K562 (cell line): ENCODE measurements at regions not wholly inside any gene's neighbourhood (a gene's known extent, or its start where the extent isn't known, plus 50 kb on each side); places are given as distances from the start of the nearest gene placed in this dataset.
A peak's percentile ranks its signal among the peaks of the same experiment; 100 is the strongest.

Experiments
- ATF3 ChIP-seq, 2 experiments: fragments of 450-650 bp in 1 of 2; sonication (generic) in 1 of 2; formaldehyde crosslinking in 1 of 2; IDR thresholded peaks in 1 of 2; conservative IDR thresholded peaks in 1 of 2; 2 replicates each; pipeline versions ENCODE4 v1.6.1 to v1.8.1; 2016 to 2023; ENCODE audit warnings: mild to moderate bottlenecking in 2 of 2, moderate library complexity in 2 of 2, inconsistent platforms in 1 of 2, missing genetic modification reagents in 1 of 2
- ATF4 ChIP-seq: fragments of 450-650 bp; formaldehyde crosslinking; IDR thresholded peaks from 2 replicates; pipeline ENCODE4 v1.4.0; 2022; ENCODE audit warnings: mild to moderate bottlenecking, moderate library complexity
- DIDO1 ChIP-seq: fragments of 450-650 bp; IDR thresholded peaks from 2 replicates; pipeline ENCODE4 v1.6.1; 2016; ENCODE audit warnings: low read depth, missing biosample characterization, missing genetic modification characterization
- EGR1 ChIP-seq: fragments of 450-650 bp; conservative IDR thresholded peaks from 2 replicates; pipeline ENCODE4 v1.6.1; 2017; ENCODE audit warnings: mild to moderate bottlenecking
- ESRRA ChIP-seq: fragments of 450-650 bp; IDR thresholded peaks from 2 replicates; pipeline ENCODE4 v1.6.1; 2014; ENCODE audit warnings: low read depth, mild to moderate bottlenecking, moderate library complexity, borderline replicate concordance
- GTF2B ChIP-seq: IDR thresholded peaks from 2 replicates; pipeline ENCODE4 v1.6.1; 2011; ENCODE audit not compliant: insufficient read length; ENCODE audit errors: extremely low read depth
- HINFP ChIP-seq: fragments of 450-650 bp; conservative IDR thresholded peaks from 2 replicates; pipeline ENCODE4 v1.6.1; 2016; ENCODE audit warnings: missing genetic modification characterization, low read depth, mild to moderate bottlenecking, control low read depth, missing compliant biosample characterization
- IRF2 ChIP-seq: sonication (generic); formaldehyde crosslinking; IDR thresholded peaks from 2 replicates; pipeline ENCODE4 v1.8.1; 2022; ENCODE audit warnings: mild to moderate bottlenecking, missing genetic modification reagents
- JUN ChIP-seq, 2 experiments: sonication (generic) in 1 of 2; formaldehyde crosslinking in 1 of 2; IDR thresholded peaks; 2 replicates each; pipeline versions ENCODE4 v1.6.1 to v1.8.0; 2012 to 2022; ENCODE audit warnings: borderline replicate concordance in 2 of 2, mild to moderate bottlenecking in 2 of 2, improper control_type of control experiment in 1 of 2, low read depth in 1 of 2, low read length in 1 of 2, missing genetic modification reagents in 1 of 2
- KDM1A ChIP-seq, 2 experiments: fragments of 450-650 bp; IDR thresholded peaks; 2 replicates each; pipeline ENCODE4 v1.6.1; 2016; ENCODE audit warnings: mild to moderate bottlenecking in 2 of 2
- KLF13 ChIP-seq: fragments of 450-650 bp; IDR thresholded peaks from 2 replicates; pipeline ENCODE4 v1.6.1; 2016; ENCODE audit warnings: missing genetic modification characterization, low read depth, mild to moderate bottlenecking, missing compliant biosample characterization, moderate library complexity, borderline replicate concordance
- KLF16 ChIP-seq: IDR thresholded peaks from 2 replicates; pipeline ENCODE4 v1.6.1; 2016; ENCODE audit warnings: antibody characterized with exemption
- L3MBTL2 ChIP-seq: fragments of 450-650 bp; IDR thresholded peaks from 2 replicates; pipeline ENCODE4 v1.6.1; 2016; ENCODE audit warnings: mild to moderate bottlenecking, moderate library complexity
- RFX1 ChIP-seq: fragments of 450-650 bp; IDR thresholded peaks from 2 replicates; pipeline ENCODE4 v1.6.1; 2016; ENCODE audit warnings: mild to moderate bottlenecking, moderate library complexity
- RHOXF2B ChIP-seq: fragments of 250-450 bp; sonication (Bioruptor Pico); conservative IDR thresholded peaks from 2 replicates; pipeline ENCODE4 v1.5.1; 2021
- SNAPC5 ChIP-seq: fragments of 250-450 bp; sonication (Bioruptor Pico); IDR thresholded peaks from 2 replicates; pipeline ENCODE4 v1.8.0; 2021; ENCODE audit warnings: moderate library complexity, mild to moderate bottlenecking, inconsistent platforms
- TEAD1 ChIP-seq, 2 experiments: fragments of 450-650 bp in 1 of 2; sonication (generic) in 1 of 2; formaldehyde crosslinking; IDR thresholded peaks; 2 replicates each; pipeline versions ENCODE4 v1.4.0 to v1.8.0; 2020 to 2022; ENCODE audit warnings: mild to moderate bottlenecking in 2 of 2, missing genetic modification reagents in 1 of 2
- TRIM24 ChIP-seq, 2 experiments: fragments of 450-650 bp; IDR thresholded peaks; 2 replicates each; pipeline ENCODE4 v1.6.1; 2016
- YY1 ChIP-seq, 3 experiments: IDR thresholded peaks; 2 replicates each; pipeline ENCODE4 v1.6.1; 2011; ENCODE audit warnings: low read length in 2 of 3, mild to moderate bottlenecking in 2 of 3, moderate library complexity in 2 of 3, borderline replicate concordance in 1 of 3, control low read depth in 1 of 3, low read depth in 1 of 3; ENCODE audit not compliant: insufficient read depth in 3 of 3, insufficient replicate concordance in 2 of 3, control insufficient read depth in 1 of 3, insufficient read length in 1 of 3; ENCODE audit errors: extremely low read depth in 1 of 3
- ZBTB5 ChIP-seq: fragments of 450-650 bp; IDR thresholded peaks from 2 replicates; pipeline ENCODE4 v1.6.1; 2017; ENCODE audit warnings: antibody characterized with exemption
- ZNF76 ChIP-seq: fragments of 250-450 bp; sonication (Bioruptor Pico); IDR thresholded peaks from 2 replicates; pipeline ENCODE4 v1.4.0; 2020; ENCODE audit warnings: mild to moderate bottlenecking, moderate library complexity, borderline replicate concordance

- TF ChIP-seq KLF13 (tag) (no peak), HINFP (tag) (peak; percentile 68; the same call in 1 of the 2 replicates), YY1 (IDR thresholded peaks at IDR 0.05; ENCODE audit: borderline replicate concordance in 1 of 3, control insufficient read depth in 1 of 3, extremely low read depth in 1 of 3, insufficient read depth in 3 of 3, insufficient read length in 1 of 3, insufficient replicate concordance in 2 of 3, low read depth in 1 of 3, low read length in 2 of 3) (peak in 1 of 3 experiments; percentile 72), L3MBTL2 (peak; percentile 83), JUN (IDR thresholded peaks at IDR 0.05; ENCODE audit: borderline replicate concordance, low read depth, low read length) (peak; percentile 86), JUN (CRISPR knock-in tag; IDR thresholded peaks at IDR 0.05; ENCODE audit: borderline replicate concordance) (no peak), RFX1 (peak; percentile 47), TEAD1 (CRISPR knock-in tag; IDR thresholded peaks at IDR 0.05) (peak in 1 of 2 experiments; percentile 45; a peak in 1 of 4 replicates), GTF2B (no peak), ESRRA (peak; percentile 91), ATF3 (IDR thresholded peaks at IDR 0.05) (peak; percentile 91), ATF3 (CRISPR knock-in tag; conservative IDR thresholded peaks at IDR 0.05) (no peak), ATF4 (peak; percentile 41; the same call in 1 of the 2 replicates), RHOXF2B (no peak), ZBTB5 (no peak), EGR1 (0 out of 2 replicates have a peak, but pooled peaks have one; percentile 3), ZNF76 (CRISPR knock-in tag) (no peak), DIDO1 (tag) (0 out of 2 replicates have a peak, but pooled peaks have one; percentile 43), TRIM24 (IDR thresholded peaks at IDR 0.05) (peak; percentile 49 to 84), KLF16 (no peak), IRF2 (CRISPR knock-in tag) (no peak), KDM1A (IDR thresholded peaks at IDR 0.05) (peak; percentile 45 to 54; a peak in 3 of 4 replicates), SNAPC5 (CRISPR knock-in tag) (no peak)
Measured at GRCh38 chr6:105805501-105806023, 280.6 kb upstream of the PRDM1 start (continued).
